GM12892 (cell line): ENCODE measurements at regions not wholly inside any gene's neighbourhood (a gene's known extent, or its start where the extent isn't known, plus 50 kb on each side); places are given as distances from the start of the nearest gene placed in this dataset.

ENCODE experiments used
- POLR2A ChIP-seq: IDR thresholded peaks from 2 replicates; pipeline ENCODE4 v1.6.1; 2011; ENCODE audit warnings: low read depth, low read length, control low read depth
- TAF1 ChIP-seq: IDR thresholded peaks from 2 replicates; pipeline ENCODE4 v1.6.1; 2011; ENCODE audit warnings: low read depth, mild to moderate bottlenecking, control low read depth, low read length, borderline replicate concordance

DNA sequence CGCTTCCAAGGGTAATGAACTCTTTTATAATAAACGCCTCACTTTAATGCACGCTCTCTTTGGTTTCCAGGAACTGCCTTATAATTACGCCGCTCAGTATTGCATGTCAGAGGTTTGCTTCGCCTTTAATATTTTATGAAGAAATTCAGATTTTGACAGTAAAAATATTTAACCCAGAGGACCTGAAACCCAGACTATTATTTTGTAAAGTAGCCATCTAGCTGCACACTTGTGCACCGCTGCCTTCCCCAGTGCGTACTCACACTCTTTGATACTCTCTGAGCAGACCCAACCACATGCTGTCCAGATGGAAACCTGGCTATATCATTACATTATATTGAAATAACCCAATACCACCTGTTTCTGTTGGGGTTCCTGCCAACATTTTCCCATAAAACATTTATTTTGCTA, 270.1 kb downstream of the C1D start:
- TF ChIP-seq TAF1 (no peak), POLR2A (no peak)
